Neutrophil (primary cell): ENCODE measurements at regions not wholly inside any gene's neighbourhood (a gene's known extent, or its start where the extent isn't known, plus 50 kb on each side); places are given as distances from the start of the nearest gene placed in this dataset.
"Not testable (repeated sequence)": the region's sequence is repeated elsewhere in the genome, so short reads cannot be mapped to it uniquely, and the experiment has no call there.

ENCODE experiments used
- H3K27ac ChIP-seq: fragments of 200-600 bp; sonication (generic); 2 replicates; pipeline ENCODE4 v1.5.1; 2016; ENCODE audit warnings: mild to moderate bottlenecking, moderate library complexity
- H3K27me3 ChIP-seq: fragments of 200-600 bp; sonication (generic); 2 replicates; pipeline ENCODE4 v1.6.0; 2016; ENCODE audit warnings: mild to moderate bottlenecking
- H3K36me3 ChIP-seq: fragments of 200-600 bp; sonication (generic); 2 replicates; pipeline ENCODE4 v1.5.1; 2017
- H3K4me1 ChIP-seq, 2 experiments: fragments of 200-600 bp in 1 of 2; sonication (generic) in 1 of 2; 1 replicate in 1 of 2; 2 replicates in 1 of 2; pipeline versions ENCODE4 v1.5.1 to v1.6.1; 2013 to 2016; ENCODE audit warnings: low read depth in 1 of 2, low read length in 1 of 2, mild to moderate bottlenecking in 1 of 2, moderate library complexity in 1 of 2; ENCODE audit not compliant: control insufficient read depth in 1 of 2, insufficient read depth in 1 of 2
- H3K4me3 ChIP-seq, 2 experiments: fragments of 200-600 bp in 1 of 2; sonication (generic) in 1 of 2; 1 replicate in 1 of 2; 2 replicates in 1 of 2; pipeline ENCODE4 v1.5.1; 2013 to 2016; ENCODE audit warnings: low read depth in 1 of 2, low read length in 1 of 2, mild to moderate bottlenecking in 1 of 2, moderate library complexity in 1 of 2
- H3K9me3 ChIP-seq: fragments of 200-600 bp; sonication (generic); 2 replicates; pipeline ENCODE4 v1.5.1; 2016
- TF ChIP-seq, protein P1 (sequence below): fragments of 200-600 bp; sonication (generic); IDR thresholded peaks from 2 replicates; pipeline ENCODE4 v1.5.1; 2016; ENCODE audit warnings: antibody characterized with exemption

DNA sequence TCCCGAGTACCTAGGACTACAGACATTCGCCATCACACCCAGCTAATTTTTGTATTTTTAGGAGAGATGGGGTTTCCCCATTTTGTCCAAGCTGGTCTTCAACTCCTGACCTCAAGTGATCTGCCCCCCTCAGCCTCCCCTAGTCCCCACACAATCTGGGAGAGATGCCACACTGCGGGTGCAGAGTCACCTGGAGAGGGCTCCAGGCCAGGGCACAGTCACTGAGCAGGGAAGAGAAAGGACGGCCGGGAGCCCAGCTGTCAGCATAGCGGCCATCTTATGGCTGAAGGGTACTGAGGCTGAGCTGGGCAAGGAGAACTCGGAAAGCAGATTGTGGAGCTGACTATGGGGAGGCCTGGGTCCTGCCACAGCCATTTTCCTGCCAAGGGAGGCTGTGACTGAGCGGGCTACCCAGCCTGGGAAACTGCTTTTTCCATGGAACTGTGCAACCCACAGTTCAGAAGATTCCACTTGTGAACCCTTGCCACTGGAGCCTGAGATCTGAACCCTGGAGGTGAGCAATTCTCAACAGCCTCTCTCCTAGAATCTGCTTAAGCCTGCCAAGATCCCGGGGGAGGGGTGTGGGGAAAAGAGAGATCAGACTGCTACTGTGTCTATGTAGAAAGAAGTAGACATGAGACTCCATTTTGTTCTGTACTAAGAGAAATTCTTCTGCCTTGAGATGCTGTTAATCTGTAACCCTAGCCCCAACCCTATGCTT, 109.2 kb downstream of the ZNF486 start:
- H3K27me3 ChIP-seq, result no peaks in the 10 kb centered on the region
- no peaks in the 10 kb centered on the region for H3K4me1 ChIP-seq
- H3K4me3 ChIP-seq, result no peak overlapping the region
- H3K27ac ChIP-seq, result no peak overlapping the region
- H3K9me3 ChIP-seq, result no peaks in the 10 kb centered on the region
- TF ChIP-seq, protein P1, sequence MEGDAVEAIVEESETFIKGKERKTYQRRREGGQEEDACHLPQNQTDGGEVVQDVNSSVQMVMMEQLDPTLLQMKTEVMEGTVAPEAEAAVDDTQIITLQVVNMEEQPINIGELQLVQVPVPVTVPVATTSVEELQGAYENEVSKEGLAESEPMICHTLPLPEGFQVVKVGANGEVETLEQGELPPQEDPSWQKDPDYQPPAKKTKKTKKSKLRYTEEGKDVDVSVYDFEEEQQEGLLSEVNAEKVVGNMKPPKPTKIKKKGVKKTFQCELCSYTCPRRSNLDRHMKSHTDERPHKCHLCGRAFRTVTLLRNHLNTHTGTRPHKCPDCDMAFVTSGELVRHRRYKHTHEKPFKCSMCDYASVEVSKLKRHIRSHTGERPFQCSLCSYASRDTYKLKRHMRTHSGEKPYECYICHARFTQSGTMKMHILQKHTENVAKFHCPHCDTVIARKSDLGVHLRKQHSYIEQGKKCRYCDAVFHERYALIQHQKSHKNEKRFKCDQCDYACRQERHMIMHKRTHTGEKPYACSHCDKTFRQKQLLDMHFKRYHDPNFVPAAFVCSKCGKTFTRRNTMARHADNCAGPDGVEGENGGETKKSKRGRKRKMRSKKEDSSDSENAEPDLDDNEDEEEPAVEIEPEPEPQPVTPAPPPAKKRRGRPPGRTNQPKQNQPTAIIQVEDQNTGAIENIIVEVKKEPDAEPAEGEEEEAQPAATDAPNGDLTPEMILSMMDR, result no peak
- H3K36me3 ChIP-seq, result no peaks in the 10 kb centered on the region

DNA sequence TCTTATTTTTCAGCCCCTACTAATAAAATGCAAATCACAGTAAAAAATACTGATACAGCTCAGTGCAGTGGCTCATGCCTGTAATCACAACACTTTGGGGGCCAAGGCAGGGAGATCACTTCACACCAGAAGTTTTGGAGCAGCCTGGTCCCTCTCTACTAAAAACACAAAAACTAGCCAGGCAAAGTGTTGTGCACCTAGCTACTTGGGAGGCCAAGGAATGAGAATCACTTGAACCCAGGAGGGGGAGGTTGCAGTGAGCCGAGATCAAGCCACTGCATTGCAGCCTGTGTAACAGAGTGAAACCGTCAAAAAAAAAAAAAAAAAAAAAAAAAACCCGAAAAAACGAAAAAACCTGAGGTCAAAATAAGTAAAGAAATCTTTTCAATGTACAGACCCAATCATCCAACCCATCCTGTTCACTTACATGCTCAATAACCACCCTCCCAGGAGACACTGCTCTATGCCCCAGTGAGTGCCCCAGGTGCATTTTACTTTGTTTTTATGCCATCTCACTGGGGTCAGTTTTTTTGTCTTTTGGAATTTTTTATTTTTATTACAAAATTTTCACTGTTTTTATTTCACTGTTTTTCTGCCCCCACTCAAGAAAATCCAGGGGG, 107.0 kb downstream of the ZNF486 start:
- TF ChIP-seq, protein P1, result no peak
- Histone ChIP-seq H3K36me3 (no peaks in the 10 kb centered on the region), H3K27me3 (no peaks in the 10 kb centered on the region), H3K27ac (no peak overlapping the region), H3K4me3 (no peak overlapping the region), H3K4me1 (no peaks in the 10 kb centered on the region), H3K9me3 (no peaks in the 10 kb centered on the region)

DNA sequence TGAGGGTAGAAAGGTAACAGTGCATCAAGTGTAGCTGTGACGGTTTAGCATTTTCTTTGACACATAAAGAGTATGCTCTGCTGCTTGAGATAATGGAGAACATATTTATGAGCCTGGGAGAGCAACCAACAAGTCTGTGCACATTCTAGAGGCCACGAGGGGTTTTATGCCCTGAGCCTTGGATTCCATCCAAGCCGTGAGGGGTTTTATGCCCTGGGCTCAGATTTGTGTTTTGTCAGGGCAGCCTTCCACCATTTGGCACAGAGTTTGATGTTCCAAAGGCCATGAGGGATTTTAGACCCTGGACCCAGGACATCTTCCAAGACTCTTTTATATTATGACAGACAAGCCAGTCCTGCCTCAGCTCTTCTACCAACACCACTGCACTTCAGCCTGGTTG, 106.4 kb downstream of the ZNF486 start:
- Histone ChIP-seq H3K4me3 (no peak overlapping the region), H3K36me3 (no peaks in the 10 kb centered on the region), H3K4me1 (no peaks in the 10 kb centered on the region), H3K27ac (no peak overlapping the region), H3K9me3 (no peaks in the 10 kb centered on the region), H3K27me3 (no peaks in the 10 kb centered on the region)
- TF ChIP-seq, protein P1, result no peak

DNA sequence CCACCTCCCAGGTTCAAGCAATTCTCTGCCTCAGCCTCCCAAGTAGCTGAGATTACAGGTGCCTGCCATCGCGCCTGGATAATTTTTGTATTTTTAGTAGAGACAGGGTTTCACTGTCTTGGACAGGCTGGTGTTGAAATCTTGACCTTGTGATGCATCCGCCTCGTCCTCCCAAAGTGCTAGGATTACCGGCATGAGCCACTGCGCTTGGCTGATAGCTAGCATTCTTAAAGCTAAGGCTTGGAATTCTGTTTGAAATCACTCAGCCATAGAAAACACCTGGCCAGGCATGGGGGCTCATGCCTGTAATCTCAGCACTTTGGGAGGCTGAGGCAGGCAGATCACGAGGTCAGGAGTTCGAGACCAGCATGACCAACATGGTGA, 105.6 kb downstream of the ZNF486 start:
- not testable (repeated sequence) for H3K27ac ChIP-seq, H3K9me3 ChIP-seq, H3K36me3 ChIP-seq, H3K27me3 ChIP-seq, H3K4me1 ChIP-seq, H3K4me3 ChIP-seq

DNA sequence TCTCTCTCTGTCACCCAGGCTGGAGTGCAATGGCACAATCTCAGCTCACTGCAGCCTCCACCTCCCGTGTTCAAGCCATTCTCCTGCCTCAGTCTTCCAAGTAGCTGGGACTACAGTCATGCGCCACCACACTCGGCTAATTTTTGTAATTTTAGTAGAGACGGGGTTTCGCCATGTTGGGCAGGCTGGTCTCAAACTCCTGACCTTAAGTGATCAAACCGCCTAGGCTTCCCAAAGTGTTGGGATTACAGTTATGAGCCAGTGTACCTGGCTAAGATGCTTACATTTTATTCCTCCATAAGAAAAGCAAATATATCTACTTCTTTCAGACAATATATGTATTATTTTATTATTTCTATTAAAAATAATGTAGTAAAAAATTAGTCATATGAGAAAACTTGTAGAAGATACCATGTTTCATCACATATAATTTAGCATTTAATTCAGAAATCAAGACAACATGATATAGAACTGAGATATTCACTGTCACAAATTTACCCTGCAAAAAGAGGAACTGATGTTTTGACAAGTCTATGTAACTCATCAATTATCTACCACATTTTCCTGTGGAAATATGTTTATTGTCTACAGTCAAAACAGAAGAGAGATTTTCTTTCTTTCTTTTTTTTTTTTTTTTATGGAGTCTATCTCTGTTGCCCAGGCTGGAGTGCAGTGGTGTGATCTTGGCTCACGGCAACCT, 105.1 kb downstream of the ZNF486 start:
- not testable (repeated sequence) for H3K9me3 ChIP-seq, H3K4me1 ChIP-seq

DNA sequence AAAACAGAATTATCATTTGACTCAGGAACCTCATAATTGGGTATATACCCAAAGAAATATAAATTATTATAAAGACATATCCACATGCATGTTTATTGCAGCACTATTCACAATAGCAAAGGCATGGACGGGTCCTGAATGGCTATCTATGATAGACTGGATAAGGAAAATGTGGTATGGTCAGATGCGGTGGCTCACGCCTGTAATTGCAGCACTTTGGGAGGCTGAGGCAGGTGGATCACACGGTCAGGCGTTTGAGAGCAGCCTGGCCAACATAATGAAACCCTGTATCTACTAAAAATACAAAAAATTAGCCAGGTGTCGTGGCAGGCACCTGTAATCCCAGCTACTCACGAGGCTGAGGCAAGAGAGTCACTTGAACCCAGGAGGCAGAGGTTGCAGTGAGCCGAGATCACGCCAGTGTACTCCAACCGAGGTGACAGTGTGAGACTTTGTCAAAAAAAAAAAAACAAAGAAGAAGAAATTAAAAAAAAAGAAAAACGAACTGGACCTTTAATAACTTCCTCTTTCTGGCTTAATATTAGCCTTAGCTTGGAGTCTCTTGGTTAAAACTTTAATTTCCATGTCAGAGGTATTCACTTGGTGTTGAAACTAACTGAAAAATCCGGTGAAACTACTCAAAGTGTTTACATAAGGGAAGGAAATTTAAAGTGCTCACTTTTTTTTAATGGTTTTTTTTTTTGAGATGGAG, 104.4 kb downstream of the ZNF486 start:
- Histone ChIP-seq H3K27ac (no peak overlapping the region), H3K9me3 (peaks cover under 1% of the 10 kb centered on the region), H3K4me1 (no peaks in the 10 kb centered on the region), H3K36me3 (no peaks in the 10 kb centered on the region), H3K27me3 (no peaks in the 10 kb centered on the region), H3K4me3 (no peak overlapping the region)
- TF ChIP-seq, protein P1, result no peak

More for the DNA sequence above, 105.1 kb downstream of the ZNF486 start:
- H3K36me3 ChIP-seq, H3K4me3 ChIP-seq, H3K27ac ChIP-seq, H3K27me3 ChIP-seq: not testable (repeated sequence)
